IMR-90 (cell line): ENCODE measurements at regions not wholly inside any gene's neighbourhood (a gene's known extent, or its start where the extent isn't known, plus 50 kb on each side); places are given as distances from the start of the nearest gene placed in this dataset.

Experiments used
- ATAC-seq: fragments of 200-7000 bp; cut with Tn5 transposase; 2 replicates; pipeline ENCODE4 v1.9.1; 2020; ENCODE audit warnings: low read depth, mild to moderate bottlenecking, moderate library complexity
- BruUV-seq: library from RNA; stranded (reverse); fragments of 400-500 nt; replicated peaks from 2 replicates; lab custom pipeline; 2021; lab: Mats Ljungman, UMichigan
- CTCF ChIA-PET: fragments of 300-600 bp; formaldehyde crosslinking; extraction: SDS; loops from one replicate; lab custom pipeline; 2021; ENCODE audit warnings: antibody characterized with exemption; lab: Yijun Ruan, JAX
- POLR2A ChIA-PET: fragments of 300-600 bp; sonication (Branson Sonifier 250); formaldehyde crosslinking; loops from one replicate; lab custom pipeline; 2022; ENCODE audit warnings: antibody characterized with exemption; ENCODE audit not compliant: unreplicated experiment; lab: Charles Lee
- DNase-seq: peaks from one replicate; pipeline ENCODE4 v3.0.0; 2013
- H2AFZ ChIP-seq: replicated peaks from 2 replicates; pipeline ENCODE3; 2013; ENCODE audit warnings: low read length, mild to moderate bottlenecking; ENCODE audit not compliant: poor library complexity
- H2AK5ac ChIP-seq: 2 replicates; pipeline ENCODE4 v1.6.1; 2013; ENCODE audit warnings: low read depth, low read length, inconsistent platforms
- H2AK9ac ChIP-seq: replicated peaks from 2 replicates; pipeline ENCODE3; 2013; ENCODE audit warnings: mild to moderate bottlenecking, low read depth, low read length, moderate library complexity; ENCODE audit not compliant: poor library complexity
- H2BK120ac ChIP-seq: 2 replicates; pipeline ENCODE4 v1.6.1; 2013; ENCODE audit warnings: low read depth, low read length, inconsistent platforms
- H2BK15ac ChIP-seq: 3 replicates; pipeline ENCODE4 v1.6.1; 2013; ENCODE audit warnings: low read depth, low read length, inconsistent platforms
- H2BK20ac ChIP-seq: 2 replicates; pipeline ENCODE4 v1.6.1; 2013; ENCODE audit warnings: low read depth, mild to moderate bottlenecking, inconsistent platforms, low read length, moderate library complexity
- H2BK5ac ChIP-seq: 2 replicates; pipeline ENCODE4 v1.6.1; 2013; ENCODE audit warnings: mild to moderate bottlenecking, low read depth, low read length, inconsistent platforms; ENCODE audit not compliant: poor library complexity, severe bottlenecking
- H3K14ac ChIP-seq: replicated peaks from 2 replicates; pipeline ENCODE4 v1.6.1; 2013; ENCODE audit warnings: low read depth, low read length, inconsistent platforms
- H3K18ac ChIP-seq: 2 replicates; pipeline ENCODE4 v1.6.1; 2013; ENCODE audit warnings: low read depth, low read length, control low read depth
- H3K23ac ChIP-seq: 2 replicates; pipeline ENCODE4 v1.6.1; 2013; ENCODE audit warnings: low read depth, low read length, inconsistent platforms
- H3K27ac ChIP-seq: 2 replicates; pipeline ENCODE4 v1.5.1; 2013; ENCODE audit warnings: mild to moderate bottlenecking, control low read depth, low read length; ENCODE audit not compliant: insufficient read depth
- H3K27me3 ChIP-seq: 2 replicates; pipeline ENCODE4 v1.6.1; 2013; ENCODE audit warnings: low read length; ENCODE audit not compliant: control insufficient read depth, insufficient read depth
- H3K36me3 ChIP-seq: 2 replicates; pipeline ENCODE4 v1.6.1; 2013; ENCODE audit warnings: low read length, mixed read lengths; ENCODE audit not compliant: control insufficient read depth, insufficient read depth
- H3K4ac ChIP-seq: 2 replicates; pipeline ENCODE4 v1.6.1; 2013; ENCODE audit warnings: low read depth, low read length, inconsistent platforms
- H3K4me1 ChIP-seq: 2 replicates; pipeline ENCODE4 v1.6.1; 2013; ENCODE audit warnings: low read length, mixed read lengths; ENCODE audit not compliant: control insufficient read depth, insufficient read depth
- H3K4me2 ChIP-seq: 2 replicates; pipeline ENCODE4 v1.6.1; 2013; ENCODE audit warnings: low read depth, mild to moderate bottlenecking, control low read depth, low read length, moderate library complexity
- H3K4me3 ChIP-seq: 2 replicates; pipeline ENCODE4 v1.5.1; 2013; ENCODE audit warnings: low read depth, mild to moderate bottlenecking, control low read depth, low read length, moderate library complexity; ENCODE audit not compliant: insufficient read depth
- H3K56ac ChIP-seq: 2 replicates; pipeline ENCODE4 v1.6.1; 2013; ENCODE audit warnings: low read length, inconsistent platforms; ENCODE audit not compliant: insufficient read depth; ENCODE audit errors: extremely low read depth
- H3K79me1 ChIP-seq, 2 experiments: 2 replicates each; pipeline ENCODE4 v1.6.1; 2013; ENCODE audit warnings: low read length in 2 of 2, inconsistent platforms in 1 of 2, low read depth in 1 of 2
- H3K9ac ChIP-seq: 2 replicates; pipeline ENCODE4 v1.6.1; 2013; ENCODE audit warnings: low read depth, low read length, control low read depth
- H3K9me1 ChIP-seq: 2 replicates; pipeline ENCODE4 v1.6.1; 2013; ENCODE audit warnings: low read length, inconsistent platforms; ENCODE audit not compliant: insufficient read depth
- H3K9me3 ChIP-seq: 2 replicates; pipeline ENCODE4 v1.6.1; 2013; ENCODE audit warnings: low read length; ENCODE audit not compliant: control insufficient read depth, insufficient read depth
- H4K20me1 ChIP-seq: 2 replicates; pipeline ENCODE4 v1.6.1; 2013; ENCODE audit warnings: low read length, inconsistent platforms; ENCODE audit not compliant: insufficient read depth
- H4K5ac ChIP-seq: 2 replicates; pipeline ENCODE4 v1.6.1; 2013; ENCODE audit warnings: mild to moderate bottlenecking, low read depth, low read length, control low read depth
- H4K8ac ChIP-seq, 2 experiments: 2 replicates each; pipeline ENCODE4 v1.6.1; 2013; ENCODE audit warnings: low read depth in 2 of 2, low read length in 2 of 2, control low read depth in 1 of 2, inconsistent platforms in 1 of 2
- H4K91ac ChIP-seq: 2 replicates; pipeline ENCODE4 v1.6.1; 2013; ENCODE audit warnings: low read depth, low read length, inconsistent platforms; ENCODE audit not compliant: insufficient read depth
- FOS ChIP-seq: fragments of 150-350 bp; IDR thresholded peaks from 2 replicates; pipeline ENCODE4 v1.6.1; 2016; ENCODE audit warnings: low read depth, low read length
- MAZ ChIP-seq: IDR thresholded peaks from 2 replicates; pipeline ENCODE4 v1.6.1; 2012; ENCODE audit warnings: low read depth, mild to moderate bottlenecking, low read length, improper control_type of control experiment, moderate library complexity, borderline replicate concordance
- RAD21 ChIP-seq: IDR thresholded peaks from 2 replicates; pipeline ENCODE4 v1.6.1; 2012; ENCODE audit warnings: low read length, improper control_type of control experiment
- RFX5 ChIP-seq: IDR thresholded peaks from 2 replicates; pipeline ENCODE4 v1.8.0; 2012; ENCODE audit warnings: low read depth, mild to moderate bottlenecking, low read length, moderate library complexity
- WGBS, 2 experiments: methylation state at CpG; one replicate each; pipeline versions ENCODE4 v1.1.5 to v1.1.7; 2013; ENCODE audit warnings: missing lambda C conversion rate in 2 of 2; ENCODE audit not compliant: insufficient read length in 1 of 2; ENCODE audit errors: extremely low coverage in 2 of 2; 5-methylcytosine and 5-hydroxymethylcytosine counted together
- dilution Hi-C: fragments of 300-500 bp; cut with HindIII; formaldehyde crosslinking; loops from one replicate; pipeline ENCODE4 v1.14.3; 2018; ENCODE audit warnings: low sequenced_read_pairs; ENCODE audit not compliant: unreplicated experiment
- in situ Hi-C: fragments of 300-500 bp; cut with MboI; formaldehyde crosslinking; loops from 3 replicates; pipeline ENCODE4 v1.14.3; 2019; ENCODE audit warnings: low sequenced_read_pairs, inconsistent platforms, mixed read lengths
- intact Hi-C: fragments of 100-400 bp; cut with micrococcal nuclease; formaldehyde crosslinking; loops from 2 replicates; pipeline ENCODE4 v1.10.0; 2022
- TF ChIP-seq, protein P1 (sequence below): fragments of 150-350 bp; IDR thresholded peaks from 2 replicates; pipeline ENCODE4 v1.6.1; 2017; ENCODE audit warnings: mild to moderate bottlenecking, antibody characterized with exemption, low read length, low read depth
- TF ChIP-seq, protein P2 (sequence below): fragments of 150-350 bp; IDR thresholded peaks from 2 replicates; pipeline ENCODE4 v1.6.1; 2016; ENCODE audit warnings: low read depth, mild to moderate bottlenecking, low read length, moderate library complexity, borderline replicate concordance

GRCh38 chr7:94781236-94781635 lies 125.3 kb upstream of the SGCE start:
- Histone ChIP-seq H3K36me3 (no peaks in the 10 kb centered on the region), H3K14ac (no peak overlapping the region), H4K20me1 (no peaks in the 10 kb centered on the region), H3K18ac (no peak overlapping the region), H3K9me3 (no peaks in the 10 kb centered on the region), H4K91ac (no peak overlapping the region), H2BK5ac (no peak overlapping the region), H2BK120ac (no peak overlapping the region), H3K4me1 (no peaks in the 10 kb centered on the region), H2BK15ac (no peak overlapping the region), H3K4me3 (no peak overlapping the region), H3K9ac (no peak overlapping the region), H4K8ac (no peak overlapping the region), H2AFZ (no peak overlapping the region), H3K27me3 (no peaks in the 10 kb centered on the region), H3K4me2 (no peak overlapping the region), H2AK5ac (no peak overlapping the region), H3K56ac (no peak overlapping the region), H4K5ac (no peak overlapping the region), H2BK20ac (no peak overlapping the region), H3K27ac (no peak overlapping the region), H3K23ac (no peak overlapping the region), H3K9me1 (no peaks in the 10 kb centered on the region), H3K79me1 (no peaks in the 10 kb centered on the region), H2AK9ac (no peak overlapping the region), H3K4ac (no peak overlapping the region)
- dilution Hi-C loops: no loop called here
- BruUV-seq: no TSS peak
- ATAC-seq (no peak), DNase-seq (no peak)
- intact Hi-C loops: no loop called here
- no peak for TF ChIP-seq RFX5
- no peak for TF ChIP-seq MAZ
- TF ChIP-seq, protein P1, sequence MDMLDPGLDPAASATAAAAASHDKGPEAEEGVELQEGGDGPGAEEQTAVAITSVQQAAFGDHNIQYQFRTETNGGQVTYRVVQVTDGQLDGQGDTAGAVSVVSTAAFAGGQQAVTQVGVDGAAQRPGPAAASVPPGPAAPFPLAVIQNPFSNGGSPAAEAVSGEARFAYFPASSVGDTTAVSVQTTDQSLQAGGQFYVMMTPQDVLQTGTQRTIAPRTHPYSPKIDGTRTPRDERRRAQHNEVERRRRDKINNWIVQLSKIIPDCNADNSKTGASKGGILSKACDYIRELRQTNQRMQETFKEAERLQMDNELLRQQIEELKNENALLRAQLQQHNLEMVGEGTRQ: no peak
- TF ChIP-seq, protein P2, sequence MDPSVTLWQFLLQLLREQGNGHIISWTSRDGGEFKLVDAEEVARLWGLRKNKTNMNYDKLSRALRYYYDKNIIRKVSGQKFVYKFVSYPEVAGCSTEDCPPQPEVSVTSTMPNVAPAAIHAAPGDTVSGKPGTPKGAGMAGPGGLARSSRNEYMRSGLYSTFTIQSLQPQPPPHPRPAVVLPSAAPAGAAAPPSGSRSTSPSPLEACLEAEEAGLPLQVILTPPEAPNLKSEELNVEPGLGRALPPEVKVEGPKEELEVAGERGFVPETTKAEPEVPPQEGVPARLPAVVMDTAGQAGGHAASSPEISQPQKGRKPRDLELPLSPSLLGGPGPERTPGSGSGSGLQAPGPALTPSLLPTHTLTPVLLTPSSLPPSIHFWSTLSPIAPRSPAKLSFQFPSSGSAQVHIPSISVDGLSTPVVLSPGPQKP: no peak
- no peak for TF ChIP-seq FOS
- TF ChIP-seq RAD21: no peak
- ChIA-PET POLR2A (no interaction called here), CTCF (no interaction called here)
- no CpG with 5 or more reads among the region's 2 CpGs for WGBS, 2 experiments
- in situ Hi-C loops: no loop called here
